IMR-90 (cell line): ENCODE measurements at regions not wholly inside any gene's neighbourhood (a gene's known extent, or its start where the extent isn't known, plus 50 kb on each side); places are given as distances from the start of the nearest gene placed in this dataset.

Experiments
- BHLHE40 ChIP-seq: fragments of 150-350 bp; IDR thresholded peaks from 2 replicates; pipeline ENCODE4 v1.6.1; 2016; ENCODE audit warnings: mild to moderate bottlenecking, low read depth, low read length
- CEBPB ChIP-seq: IDR thresholded peaks from 2 replicates; pipeline ENCODE4 v1.6.1; 2012; ENCODE audit warnings: low read depth, low read length, improper control_type of control experiment
- CHD1 ChIP-seq: IDR thresholded peaks from 2 replicates; pipeline ENCODE4 v1.6.1; 2012; ENCODE audit warnings: low read depth, low read length, improper control_type of control experiment
- CTCF ChIP-seq: conservative IDR thresholded peaks from 2 replicates; pipeline ENCODE4 v1.5.1; 2012; ENCODE audit warnings: mild to moderate bottlenecking, low read depth, low read length, improper control_type of control experiment
- FOS ChIP-seq: fragments of 150-350 bp; IDR thresholded peaks from 2 replicates; pipeline ENCODE4 v1.6.1; 2016; ENCODE audit warnings: low read depth, low read length
- MXI1 ChIP-seq: IDR thresholded peaks from 2 replicates; pipeline ENCODE4 v1.6.1; 2012; ENCODE audit warnings: low read depth, mild to moderate bottlenecking, low read length, moderate library complexity, borderline replicate concordance
- POLR2A ChIP-seq: IDR thresholded peaks from 2 replicates; pipeline ENCODE4 v1.6.1; 2012; ENCODE audit warnings: mild to moderate bottlenecking, low read depth, low read length
- RAD21 ChIP-seq: IDR thresholded peaks from 2 replicates; pipeline ENCODE4 v1.6.1; 2012; ENCODE audit warnings: low read length, improper control_type of control experiment
- RFX5 ChIP-seq: IDR thresholded peaks from 2 replicates; pipeline ENCODE4 v1.8.0; 2012; ENCODE audit warnings: low read depth, mild to moderate bottlenecking, low read length, moderate library complexity
- SMC3 ChIP-seq: fragments of 150-350 bp; IDR thresholded peaks from 2 replicates; pipeline ENCODE4 v1.6.1; 2016; ENCODE audit warnings: low read depth, mild to moderate bottlenecking, antibody characterized with exemption, low read length, moderate library complexity
- TF ChIP-seq, protein P1 (sequence below): fragments of 150-350 bp; IDR thresholded peaks from 2 replicates; pipeline ENCODE4 v1.6.1; 2016; ENCODE audit warnings: low read depth, mild to moderate bottlenecking, low read length, moderate library complexity, borderline replicate concordance
- TF ChIP-seq, protein P2 (sequence below): fragments of 150-350 bp; IDR thresholded peaks from 2 replicates; pipeline ENCODE4 v1.6.1; 2017; ENCODE audit warnings: mild to moderate bottlenecking, antibody characterized with exemption, low read length, low read depth

- TF ChIP-seq CEBPB (0 out of 2 replicates have a peak, but pooled peaks have one; percentile 29), RAD21 (no peak), CTCF (no peak), BHLHE40 (no peak), POLR2A (no peak), SMC3 (no peak), RFX5 (no peak), FOS (peak; percentile 28; the same call in 1 of the 2 replicates), CHD1 (no peak), MXI1 (no peak)
- TF ChIP-seq, protein P1, sequence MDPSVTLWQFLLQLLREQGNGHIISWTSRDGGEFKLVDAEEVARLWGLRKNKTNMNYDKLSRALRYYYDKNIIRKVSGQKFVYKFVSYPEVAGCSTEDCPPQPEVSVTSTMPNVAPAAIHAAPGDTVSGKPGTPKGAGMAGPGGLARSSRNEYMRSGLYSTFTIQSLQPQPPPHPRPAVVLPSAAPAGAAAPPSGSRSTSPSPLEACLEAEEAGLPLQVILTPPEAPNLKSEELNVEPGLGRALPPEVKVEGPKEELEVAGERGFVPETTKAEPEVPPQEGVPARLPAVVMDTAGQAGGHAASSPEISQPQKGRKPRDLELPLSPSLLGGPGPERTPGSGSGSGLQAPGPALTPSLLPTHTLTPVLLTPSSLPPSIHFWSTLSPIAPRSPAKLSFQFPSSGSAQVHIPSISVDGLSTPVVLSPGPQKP = no peak
- TF ChIP-seq, protein P2, sequence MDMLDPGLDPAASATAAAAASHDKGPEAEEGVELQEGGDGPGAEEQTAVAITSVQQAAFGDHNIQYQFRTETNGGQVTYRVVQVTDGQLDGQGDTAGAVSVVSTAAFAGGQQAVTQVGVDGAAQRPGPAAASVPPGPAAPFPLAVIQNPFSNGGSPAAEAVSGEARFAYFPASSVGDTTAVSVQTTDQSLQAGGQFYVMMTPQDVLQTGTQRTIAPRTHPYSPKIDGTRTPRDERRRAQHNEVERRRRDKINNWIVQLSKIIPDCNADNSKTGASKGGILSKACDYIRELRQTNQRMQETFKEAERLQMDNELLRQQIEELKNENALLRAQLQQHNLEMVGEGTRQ = no peak
These were observed 420.6 kb downstream of the COL12A1 start for GRCh38 chr6:74785236-74785635.
